H4 (cell line): ENCODE measurements at regions not wholly inside any gene's neighbourhood (a gene's known extent, or its start where the extent isn't known, plus 50 kb on each side); places are given as distances from the start of the nearest gene placed in this dataset.
"Not testable (repeated sequence)": the region's sequence is repeated elsewhere in the genome, so short reads cannot be mapped to it uniquely, and the experiment has no call there.

Source experiments
- DNase-seq: peaks from one replicate; pipeline ENCODE4 v3.0.0-alpha.2; 2015; ENCODE audit warnings: low spot score

GRCh38 chr15:70249616-70250015 is 151.9 kb upstream of the TLE3 start:
- no peak for DNase-seq

- peak; percentile 35 for DNase-seq
Measured at GRCh38 chr15:70248116-70249025, 150.7 kb upstream of the TLE3 start.

DNA sequence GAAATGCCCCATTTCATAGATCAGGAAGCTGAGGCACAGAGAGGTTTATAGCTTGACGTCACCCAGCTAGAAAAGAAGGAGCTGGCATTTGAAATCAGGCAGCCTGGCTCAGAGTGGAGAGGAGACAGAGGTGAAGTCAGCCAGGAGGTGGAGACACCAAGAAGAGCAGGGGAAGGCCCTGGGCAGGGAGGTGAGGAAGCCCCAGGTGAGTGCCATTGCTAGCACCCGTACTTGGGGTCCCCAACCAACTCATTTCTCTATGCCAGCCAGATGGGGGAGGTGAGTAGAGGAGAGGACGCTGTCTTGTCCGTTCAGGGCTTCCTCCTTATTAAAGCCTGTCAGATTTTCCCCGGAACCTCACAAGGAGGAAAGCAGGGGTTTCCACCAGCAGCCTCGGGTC is 149.6 kb upstream of the TLE3 start:
- DNase-seq, result no peak

- no peak for DNase-seq
Measured at GRCh38 chr15:70246623-70247220, 149.0 kb upstream of the TLE3 start.

DNA sequence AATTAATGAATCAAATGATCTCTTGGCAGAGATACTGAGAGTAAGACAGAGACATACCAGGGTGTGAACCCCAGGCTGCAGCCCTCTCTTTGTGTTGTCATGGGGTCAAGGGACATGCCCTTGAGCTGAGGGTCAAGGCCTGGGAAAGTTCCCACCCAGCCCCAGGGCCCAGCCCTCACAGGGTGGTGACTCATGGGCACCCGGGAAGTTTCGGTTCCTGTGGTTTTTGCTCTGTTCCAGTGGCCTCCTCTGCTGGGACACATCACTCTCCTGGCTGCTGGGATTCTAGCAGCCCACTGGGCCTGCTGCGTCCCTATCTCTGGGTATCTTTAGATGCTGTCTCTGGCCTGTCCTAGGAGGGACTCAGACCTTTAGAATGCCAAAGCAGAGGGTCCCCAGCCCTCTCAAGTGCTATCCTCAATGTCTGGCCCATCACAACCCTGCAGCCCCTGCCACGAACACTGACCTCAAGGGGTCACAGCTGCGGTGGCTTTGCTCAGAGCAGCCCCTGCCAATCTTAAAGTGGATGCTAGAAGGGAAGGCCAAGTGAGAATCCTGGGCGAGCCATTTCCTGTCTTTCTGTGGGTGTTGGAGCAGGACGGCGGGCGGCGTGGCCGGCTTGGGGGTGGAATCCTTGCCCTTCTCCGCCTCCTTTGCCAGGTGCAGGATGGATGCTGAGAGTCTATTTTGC is 148.4 kb upstream of the TLE3 start:
- DNase-seq, result peak; percentile 36

DNA sequence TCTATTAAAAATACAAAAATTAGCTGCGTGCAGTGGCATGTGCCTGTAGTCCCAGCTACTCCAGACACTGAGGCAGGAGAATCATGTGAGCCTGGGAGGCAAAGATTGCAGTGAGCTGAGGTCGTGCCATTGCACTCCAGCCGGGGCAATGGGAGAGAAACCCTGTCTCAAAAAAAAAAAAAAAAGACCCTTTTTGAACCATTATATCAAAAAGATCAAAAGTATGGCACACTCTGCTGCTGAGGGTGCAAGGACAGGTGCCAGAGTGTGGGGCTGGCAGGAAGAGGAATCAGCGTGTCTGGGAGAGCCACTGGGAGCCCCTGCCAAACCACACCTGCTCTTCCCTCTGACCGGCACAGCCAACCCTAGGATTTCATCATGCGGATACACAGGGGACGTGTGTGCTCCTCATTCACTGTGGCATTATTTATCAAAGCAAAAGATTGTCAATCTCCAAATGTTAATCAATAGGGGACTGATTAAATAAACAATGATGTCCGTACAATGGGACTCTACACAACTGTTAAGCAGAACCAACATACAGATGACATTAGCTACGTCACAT is 147.3 kb upstream of the TLE3 start:
- no peak for DNase-seq

GRCh38 chr15:70243686-70244540 is 146.2 kb upstream of the TLE3 start:
- no peak for DNase-seq

DNA sequence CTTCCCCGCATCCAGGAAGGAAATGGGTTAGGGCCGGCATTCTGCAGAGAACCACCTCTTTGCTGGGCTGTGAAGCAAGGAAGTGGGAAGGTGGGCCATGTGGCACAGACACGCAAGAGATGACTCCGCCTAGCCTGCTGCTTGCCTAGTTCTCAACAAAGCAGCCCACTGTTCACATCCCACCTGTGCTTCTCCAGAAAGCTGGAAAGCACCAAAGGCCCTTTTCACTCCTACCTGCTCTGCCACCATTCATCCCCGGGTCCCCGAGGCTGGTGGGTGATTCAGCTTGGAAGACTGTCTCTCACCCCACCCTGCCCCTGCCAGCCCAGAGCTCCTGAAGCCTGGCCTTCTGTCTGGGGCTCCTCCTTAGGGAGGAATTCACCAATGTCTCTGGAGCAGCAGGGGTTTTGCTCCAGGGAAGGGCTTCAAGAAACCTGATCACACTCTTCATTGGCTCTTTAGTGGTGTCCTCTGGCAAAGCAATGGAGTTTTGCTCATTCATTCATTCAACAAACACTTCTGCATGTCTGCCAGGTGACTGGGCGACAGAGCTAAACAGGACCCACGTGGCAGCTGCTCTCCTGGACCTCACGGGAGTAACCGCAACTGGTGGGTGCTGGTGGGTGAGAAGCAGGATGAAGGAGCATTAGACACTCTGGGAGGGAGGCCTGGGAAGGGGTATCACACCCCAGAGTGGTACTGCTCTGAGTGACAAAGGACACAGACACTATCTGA is 145.4 kb upstream of the TLE3 start:
- no peak for DNase-seq

DNA sequence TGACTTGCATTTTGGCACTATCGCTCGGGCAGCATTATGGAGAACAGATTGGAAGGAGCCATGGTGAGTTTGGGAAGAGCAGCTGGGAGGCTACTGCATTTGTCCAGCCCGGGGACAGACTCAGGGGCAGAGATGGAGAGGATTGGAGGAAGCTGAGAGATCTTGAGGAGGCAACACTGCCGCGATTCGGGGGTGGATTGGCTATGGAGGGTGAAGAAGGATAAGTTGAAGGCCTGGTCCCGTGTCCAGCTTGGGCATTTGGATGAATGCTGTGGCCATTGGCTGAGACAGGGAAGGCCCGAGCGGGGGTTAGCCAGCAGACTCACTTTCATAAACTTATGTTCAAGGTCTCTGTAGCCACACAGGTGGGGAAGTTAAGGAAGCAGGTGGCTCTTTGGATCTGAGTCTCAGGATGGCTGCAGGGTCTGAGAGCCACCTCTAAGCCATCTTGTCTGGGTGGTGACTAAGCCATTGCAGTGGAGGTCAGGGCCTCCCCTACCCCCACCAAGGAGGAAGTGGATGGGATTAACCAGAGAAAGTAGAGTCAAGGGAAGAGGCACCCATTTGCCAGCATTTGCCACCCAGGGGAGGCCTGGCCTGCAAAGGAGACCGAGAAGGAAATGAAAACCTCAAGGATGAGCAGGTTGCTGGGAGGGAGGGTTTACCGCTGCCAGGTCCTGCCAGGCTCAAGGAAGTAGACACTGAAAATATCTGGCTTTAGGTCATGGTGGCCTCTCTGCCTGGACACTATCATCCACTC is 144.0 kb upstream of the TLE3 start:
- DNase-seq, result no peak

DNA sequence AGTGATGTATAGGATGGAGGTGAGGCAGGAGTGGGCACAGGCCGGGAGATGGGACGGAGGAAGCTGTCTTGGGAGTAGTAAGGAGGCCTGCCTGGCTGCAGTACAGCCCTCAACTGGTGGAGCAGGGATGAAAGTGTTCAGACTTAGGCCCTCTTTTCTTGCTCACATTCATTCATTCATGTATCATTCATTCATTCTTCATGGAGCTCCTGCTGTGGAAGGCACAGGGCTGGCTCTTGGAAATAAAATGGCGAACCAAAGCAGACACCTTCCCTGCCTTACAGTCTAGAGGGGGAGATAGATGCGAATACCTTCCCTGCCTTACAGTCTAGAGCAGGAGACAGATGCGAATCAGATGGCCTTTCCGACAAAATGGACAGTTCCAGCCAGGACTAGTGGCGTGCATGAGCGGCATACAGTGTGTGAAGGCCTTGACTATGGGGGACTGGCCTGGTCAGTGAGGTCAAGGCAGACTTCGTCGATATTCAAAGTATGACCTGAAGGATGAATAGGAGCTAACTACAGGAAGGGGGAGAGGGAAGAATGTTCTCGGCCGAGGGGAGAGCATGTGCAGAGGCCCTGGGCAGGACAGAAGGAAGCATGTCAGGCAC is 143.2 kb upstream of the TLE3 start:
- no peak for DNase-seq

DNA sequence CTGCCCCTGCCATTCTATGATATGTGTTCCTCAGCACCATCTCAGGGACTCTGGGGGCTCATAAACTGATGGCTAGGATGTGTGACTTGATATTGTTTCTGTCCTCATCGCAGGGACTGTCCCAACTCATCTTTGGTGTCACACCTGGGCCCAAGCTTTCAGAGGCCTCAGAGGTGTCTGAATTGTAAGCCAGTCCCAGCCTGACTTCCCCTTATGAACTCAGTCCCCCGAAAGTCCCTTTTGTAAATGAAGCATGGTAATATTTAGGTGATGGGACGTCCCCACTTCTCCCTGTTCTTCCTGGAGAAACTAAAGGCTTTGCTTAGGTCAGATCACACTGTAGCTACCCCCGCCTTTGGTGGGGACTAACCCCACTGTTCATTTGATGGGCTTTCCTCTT is 142.4 kb upstream of the TLE3 start:
- no peak for DNase-seq

GRCh38 chr15:70238917-70239316 is 141.2 kb upstream of the TLE3 start:
- no peak for DNase-seq

GRCh38 chr15:70237626-70238025 is 139.9 kb upstream of the TLE3 start:
- DNase-seq, result no peak

DNA sequence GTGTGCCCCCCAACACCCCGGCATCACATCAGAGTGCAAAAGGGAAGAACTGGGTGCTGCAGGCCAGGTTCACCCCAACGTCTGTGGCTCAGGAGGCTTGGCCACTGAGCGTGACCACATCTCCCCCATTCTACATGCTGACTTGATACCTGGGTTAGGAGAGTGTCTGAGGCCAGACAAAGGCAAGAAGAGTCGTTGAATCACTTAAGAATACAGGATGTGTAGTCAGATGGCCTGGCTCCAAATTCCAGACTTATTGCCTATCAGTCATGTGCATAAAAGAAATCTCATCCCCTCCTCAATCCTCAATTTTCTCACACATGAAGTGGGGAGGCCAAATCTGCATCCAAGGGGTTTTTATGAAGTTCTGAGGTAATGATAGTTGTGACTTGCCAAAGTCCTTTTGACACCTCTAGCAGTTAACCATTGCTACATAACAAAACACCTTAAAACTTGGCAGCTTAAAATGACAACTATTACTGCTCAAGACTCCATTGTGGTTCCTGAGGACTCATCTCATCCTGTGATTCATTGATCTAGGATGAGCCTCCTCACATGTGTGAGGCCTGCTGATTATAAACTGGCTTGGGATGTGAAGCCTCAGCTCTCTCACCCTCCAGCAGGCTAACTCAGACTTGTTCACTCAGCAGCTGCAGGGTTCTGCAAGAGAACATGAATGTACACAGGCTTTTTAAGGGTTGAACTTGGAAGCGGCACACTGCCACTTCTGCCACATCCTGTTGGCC is 138.8 kb upstream of the TLE3 start:
- no peak for DNase-seq

- no peak for DNase-seq
Measured at GRCh38 chr15:70235347-70235746, 137.6 kb upstream of the TLE3 start.

- DNase-seq, result peak; percentile 25
Measured at GRCh38 chr15:70234256-70234905, 136.7 kb upstream of the TLE3 start.

DNA sequence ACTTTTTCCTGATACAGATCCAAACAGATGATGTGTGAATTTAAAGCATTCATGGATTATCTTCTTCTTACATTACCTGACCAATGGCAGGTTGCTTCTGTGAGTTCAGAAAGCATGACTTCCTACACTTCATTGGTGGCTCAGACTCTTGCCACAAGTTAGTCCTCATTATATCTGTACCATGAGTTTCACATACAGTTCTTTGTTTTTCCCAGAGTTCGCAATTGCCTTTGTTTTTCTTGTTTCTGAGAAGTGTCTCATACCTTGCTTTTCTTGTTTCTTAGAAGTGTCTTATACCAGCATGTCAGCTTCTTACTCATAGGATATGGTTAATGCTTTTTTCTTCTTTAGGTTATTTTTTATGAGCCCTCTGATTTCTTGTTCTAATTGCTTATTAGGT is 133.8 kb upstream of the TLE3 start:
- DNase-seq, result no peak

DNA sequence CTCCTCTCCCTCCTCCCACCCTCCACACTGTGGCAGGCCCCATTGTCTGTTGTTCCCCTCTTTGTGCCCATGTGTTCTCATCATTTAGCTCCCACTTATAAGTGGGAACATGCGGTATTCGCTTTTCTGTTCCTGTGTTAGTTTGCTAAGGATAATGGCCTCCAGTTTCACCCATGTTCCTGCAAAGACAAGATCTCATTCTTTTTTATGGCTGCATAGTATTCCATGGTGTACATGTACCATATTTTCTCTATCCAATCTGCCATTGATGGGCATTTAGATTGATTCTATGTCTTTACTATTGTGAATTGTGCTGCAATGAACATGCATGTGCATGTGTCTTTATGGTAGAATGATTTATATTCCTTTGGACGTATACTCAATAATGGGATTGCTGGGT is 130.2 kb upstream of the TLE3 start:
- not testable (repeated sequence) for DNase-seq
